Stomach (tissue), 8 donors: ENCODE measurements at regions not wholly inside any gene's neighbourhood (a gene's known extent, or its start where the extent isn't known, plus 50 kb on each side); places are given as distances from the start of the nearest gene placed in this dataset.

Experiments
- DNase-seq, 2 donors: peaks; one replicate each; pipeline versions ENCODE4 v3.0.0 to v3.0.0-alpha.2; 2013 to 2019
- H3K27ac ChIP-seq, 5 donors: fragments of 200-600 bp in 4 of 5; sonication (generic) in 4 of 5; one replicate each; pipeline ENCODE4 v1.5.1; 2013 to 2019; ENCODE audit warnings: mild to moderate bottlenecking in 1 of 5, moderate library complexity in 1 of 5
- H3K27me3 ChIP-seq, 3 donors: fragments of 200-600 bp; sonication (generic); one replicate each; pipeline ENCODE4 v1.5.1; 2017 to 2019; ENCODE audit warnings: mixed run types in 1 of 3
- H3K36me3 ChIP-seq, 4 donors: fragments of 200-600 bp; sonication (generic); 1 replicate in 3 of 4; 2 replicates in 1 of 4; pipeline ENCODE4 v1.5.1; 2016 to 2019
- H3K4me1 ChIP-seq, 4 donors: fragments of 200-600 bp; sonication (generic); one replicate each; pipeline ENCODE4 v1.5.1; 2016 to 2019
- H3K4me3 ChIP-seq, 4 donors: fragments of 200-600 bp; sonication (generic) in 3 of 4; one replicate each; pipeline ENCODE4 v1.5.1; 2016 to 2019; ENCODE audit warnings: mild to moderate bottlenecking in 1 of 4
- H3K9me3 ChIP-seq, 4 donors: fragments of 200-600 bp; sonication (generic); one replicate each; pipeline ENCODE4 v1.5.1; 2016 to 2019
- CTCF ChIP-seq, 7 experiments: fragments of 450-650 bp in 4 of 7; fragments of 200-600 bp in 3 of 7; sonication (generic) in 3 of 7; IDR thresholded peaks; one replicate each; pipeline ENCODE4 v1.5.1; 2016 to 2019; ENCODE audit warnings: antibody characterized with exemption in 7 of 7, control low read depth in 2 of 7, mild to moderate bottlenecking in 1 of 7
- EP300 ChIP-seq: sonication (generic); formaldehyde crosslinking; IDR thresholded peaks from one replicate; pipeline ENCODE4 v1.6.1; 2017; ENCODE audit warnings: antibody characterized with exemption
- POLR2A ChIP-seq, 4 donors: fragments of 450-650 bp; IDR thresholded peaks; one replicate each; pipeline ENCODE4 v1.6.1; 2016; ENCODE audit warnings: antibody characterized with exemption in 4 of 4, control low read depth in 2 of 4, mild to moderate bottlenecking in 1 of 4, moderate library complexity in 1 of 4
- POLR2AphosphoS5 ChIP-seq, 3 donors: sonication (generic); formaldehyde crosslinking; IDR thresholded peaks; one replicate each; pipeline ENCODE4 v1.6.1; 2016; ENCODE audit warnings: antibody characterized with exemption in 3 of 3
- WGBS, 5 donors: extraction: QIAGEN DNeasy Blood & Tissue Kit in 3 of 5; methylation state at CpG; one replicate each; pipeline versions ENCODE4 v1.1.5 to v1.1.7; 2013 to 2018; 5-methylcytosine and 5-hydroxymethylcytosine counted together
- intact Hi-C: fragments of 100-400 bp; cut with DNase I; formaldehyde crosslinking; loops from one replicate; pipeline ENCODE4 v1.15.1; 2023; ENCODE audit warnings: low total_unique reads
- donor health status: healthy with polysubstance abuse.
- donor health status: Bipolar disorder and iron deficiency.
- donor health status: healthy.

GRCh38 chr2:19815746-19816145, 86.0 kb downstream of the TTC32 start:
- H3K27ac ChIP-seq, result no peak overlapping the region
- H3K27me3 ChIP-seq, result no peaks in the 10 kb centered on the region
- no peak overlapping the region for H3K4me3 ChIP-seq
- peaks cover 0 to 8% (median 0%) of the 10 kb centered on the region in 4 donors for H3K4me1 ChIP-seq
- DNase-seq, result no peak
- no peak for TF ChIP-seq EP300
- TF ChIP-seq POLR2AphosphoS5 (IDR thresholded peaks at IDR 0.05), result no peak
- TF ChIP-seq POLR2A (IDR thresholded peaks at IDR 0.05), result no peak
- no peak for TF ChIP-seq CTCF (IDR thresholded peaks at IDR 0.05)
- no peaks in the 10 kb centered on the region for H3K9me3 ChIP-seq
- intact Hi-C loops, result no loop called here
- H3K36me3 ChIP-seq, result no peaks in the 10 kb centered on the region
- 32 to 70% (median 52%) methylated on average over 1 of the region's 1 CpG for WGBS, 5 donors

DNA sequence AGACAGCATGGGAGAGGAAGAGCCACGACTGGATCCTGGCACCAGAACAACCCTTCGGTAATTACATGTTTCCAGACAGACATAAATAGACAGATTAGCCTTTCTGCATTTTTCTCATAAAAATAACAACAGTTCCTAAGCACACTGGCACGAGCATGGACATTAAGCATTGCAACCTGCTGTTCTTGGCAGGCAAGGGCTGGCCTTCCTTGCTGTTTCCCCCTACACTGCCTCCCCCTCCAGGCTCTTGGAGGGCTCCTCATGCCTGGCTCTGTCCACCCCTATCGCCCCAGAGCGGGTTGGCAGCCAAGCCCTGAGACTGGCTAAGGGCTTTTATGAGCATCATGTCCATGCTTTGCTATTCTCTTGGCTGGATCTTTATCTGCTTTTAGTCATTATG, 89.6 kb downstream of the TTC32 start:
- TF ChIP-seq POLR2AphosphoS5 (IDR thresholded peaks at IDR 0.05) (no peak), EP300 (no peak)

GRCh38 chr2:19811186-19811585, 90.6 kb downstream of the TTC32 start:
- TF ChIP-seq CTCF (IDR thresholded peaks at IDR 0.05) (no peak), POLR2A (IDR thresholded peaks at IDR 0.05) (no peak)
- no peak for DNase-seq
- H3K4me1 ChIP-seq, result peaks cover 0 to 8% (median 0%) of the 10 kb centered on the region in 4 donors

More for the DNA sequence above, 89.6 kb downstream of the TTC32 start:
- H3K27ac ChIP-seq, result no peak overlapping the region
- 37 to 62% (median 54%) methylated on average over 5 of the region's 5 CpGs for WGBS, 5 donors
- no peak overlapping the region for H3K4me3 ChIP-seq
- no peaks in the 10 kb centered on the region for H3K9me3 ChIP-seq
- DNase-seq, result peak in 1 of 2 donors; percentile 62
- H3K4me1 ChIP-seq, result peaks cover 0 to 8% (median 0%) of the 10 kb centered on the region in 4 donors
- intact Hi-C loops, result no loop called here
- no peaks in the 10 kb centered on the region for H3K36me3 ChIP-seq
- H3K27me3 ChIP-seq, result no peaks in the 10 kb centered on the region

DNA sequence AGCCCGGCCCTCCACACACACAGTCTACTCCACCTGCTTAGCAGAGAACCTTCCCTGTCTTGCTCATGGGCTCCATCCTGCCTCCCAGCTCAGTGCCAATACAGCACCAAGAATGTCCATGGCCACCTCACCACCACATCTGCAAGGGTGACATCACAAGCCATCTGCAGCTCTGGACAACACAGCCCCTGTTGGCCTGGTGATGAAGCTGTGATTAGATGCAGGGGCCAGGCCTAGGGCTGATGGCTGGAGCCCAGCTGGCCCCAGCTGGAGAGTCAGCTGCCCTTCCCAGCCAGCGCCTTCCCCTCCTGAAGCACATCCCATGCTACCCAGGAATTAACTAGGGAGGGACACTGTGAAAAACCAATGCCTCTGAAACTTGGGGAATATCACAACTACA, 91.1 kb downstream of the TTC32 start:
- WGBS, 5 donors, result 83 to 97% (median 87%) methylated on average over 2 of the region's 2 CpGs

More at GRCh38 chr2:19811186-19811585, 90.6 kb downstream of the TTC32 start:
- Histone ChIP-seq H3K9me3 (no peaks in the 10 kb centered on the region), H3K4me3 (no peak overlapping the region), H3K27ac (no peak overlapping the region), H3K36me3 (no peaks in the 10 kb centered on the region), H3K27me3 (no peaks in the 10 kb centered on the region)
- intact Hi-C loops, result no loop called here
- 93 to 97% (median 96%) methylated on average over 6 of the region's 6 CpGs for WGBS, 5 donors

More for the DNA sequence above, 91.1 kb downstream of the TTC32 start:
- Histone ChIP-seq H3K4me3 (no peak overlapping the region), H3K36me3 (no peaks in the 10 kb centered on the region), H3K9me3 (no peaks in the 10 kb centered on the region), H3K4me1 (peaks cover 0 to 8% (median 0%) of the 10 kb centered on the region in 4 donors), H3K27me3 (no peaks in the 10 kb centered on the region), H3K27ac (no peak overlapping the region)
- intact Hi-C loops, result no loop called here
- DNase-seq, result peak in 1 of 2 donors; percentile 44
- TF ChIP-seq CTCF (IDR thresholded peaks at IDR 0.05) (no peak), EP300 (no peak), POLR2AphosphoS5 (IDR thresholded peaks at IDR 0.05) (no peak), POLR2A (IDR thresholded peaks at IDR 0.05) (no peak)
